ENCODE measurements at regions not wholly inside any gene's neighbourhood (a gene's known extent, or its start where the extent isn't known, plus 50 kb on each side); places are given as distances from the start of the nearest gene placed in this dataset.

DNA sequence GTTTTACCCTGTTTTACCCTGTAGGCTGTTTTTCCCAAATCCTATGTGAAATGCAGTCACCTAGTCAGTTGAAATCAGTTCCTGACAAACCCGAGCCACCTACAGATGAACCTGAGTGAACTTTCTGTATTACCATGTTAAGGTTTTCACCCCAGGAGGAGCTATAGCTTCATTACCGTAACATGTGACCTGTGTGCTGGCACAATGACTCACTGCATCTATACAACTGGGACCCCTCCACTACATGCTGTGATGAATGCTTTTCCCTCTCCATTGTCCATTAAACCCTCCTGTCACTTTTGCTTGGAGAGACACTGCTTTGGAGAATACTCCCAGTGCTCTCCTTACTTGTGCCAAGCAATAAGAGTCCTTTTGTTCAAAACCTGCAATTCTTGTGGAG, 1974.8 kb downstream of the EFNA5 start:
- TF ChIP-seq, protein P1, sequence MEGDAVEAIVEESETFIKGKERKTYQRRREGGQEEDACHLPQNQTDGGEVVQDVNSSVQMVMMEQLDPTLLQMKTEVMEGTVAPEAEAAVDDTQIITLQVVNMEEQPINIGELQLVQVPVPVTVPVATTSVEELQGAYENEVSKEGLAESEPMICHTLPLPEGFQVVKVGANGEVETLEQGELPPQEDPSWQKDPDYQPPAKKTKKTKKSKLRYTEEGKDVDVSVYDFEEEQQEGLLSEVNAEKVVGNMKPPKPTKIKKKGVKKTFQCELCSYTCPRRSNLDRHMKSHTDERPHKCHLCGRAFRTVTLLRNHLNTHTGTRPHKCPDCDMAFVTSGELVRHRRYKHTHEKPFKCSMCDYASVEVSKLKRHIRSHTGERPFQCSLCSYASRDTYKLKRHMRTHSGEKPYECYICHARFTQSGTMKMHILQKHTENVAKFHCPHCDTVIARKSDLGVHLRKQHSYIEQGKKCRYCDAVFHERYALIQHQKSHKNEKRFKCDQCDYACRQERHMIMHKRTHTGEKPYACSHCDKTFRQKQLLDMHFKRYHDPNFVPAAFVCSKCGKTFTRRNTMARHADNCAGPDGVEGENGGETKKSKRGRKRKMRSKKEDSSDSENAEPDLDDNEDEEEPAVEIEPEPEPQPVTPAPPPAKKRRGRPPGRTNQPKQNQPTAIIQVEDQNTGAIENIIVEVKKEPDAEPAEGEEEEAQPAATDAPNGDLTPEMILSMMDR (conservative IDR thresholded peaks at IDR 0.05; ENCODE audit: low read depth, low read length): no peak
- TF ChIP-seq BHLHE40 (IDR thresholded peaks at IDR 0.05; ENCODE audit: low read depth, low read length) (no peak), SMC3 (IDR thresholded peaks at IDR 0.05; ENCODE audit: low read depth, low read length) (no peak), RAD21 (IDR thresholded peaks at IDR 0.05; ENCODE audit: low read length) (no peak), POLR2A (IDR thresholded peaks at IDR 0.05; ENCODE audit: low read depth, low read length) (no peak)
- TF ChIP-seq, protein P2, sequence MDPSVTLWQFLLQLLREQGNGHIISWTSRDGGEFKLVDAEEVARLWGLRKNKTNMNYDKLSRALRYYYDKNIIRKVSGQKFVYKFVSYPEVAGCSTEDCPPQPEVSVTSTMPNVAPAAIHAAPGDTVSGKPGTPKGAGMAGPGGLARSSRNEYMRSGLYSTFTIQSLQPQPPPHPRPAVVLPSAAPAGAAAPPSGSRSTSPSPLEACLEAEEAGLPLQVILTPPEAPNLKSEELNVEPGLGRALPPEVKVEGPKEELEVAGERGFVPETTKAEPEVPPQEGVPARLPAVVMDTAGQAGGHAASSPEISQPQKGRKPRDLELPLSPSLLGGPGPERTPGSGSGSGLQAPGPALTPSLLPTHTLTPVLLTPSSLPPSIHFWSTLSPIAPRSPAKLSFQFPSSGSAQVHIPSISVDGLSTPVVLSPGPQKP (IDR thresholded peaks at IDR 0.05; ENCODE audit: borderline replicate concordance, low read depth, low read length): no peak

Data from IMR-90 (cell line).